GM18909 (cell line): ENCODE measurements at regions not wholly inside any gene's neighbourhood (a gene's known extent, or its start where the extent isn't known, plus 50 kb on each side); places are given as distances from the start of the nearest gene placed in this dataset.

ENCODE experiments used
- ATAC-seq: cut with Tn5 transposase; IDR thresholded peaks from one replicate; pipeline ENCODE4 v1.9.1; 2021; ENCODE audit warnings: mild to moderate bottlenecking; ENCODE audit not compliant: unreplicated experiment, poor library complexity

GRCh38 chr6:123747515-123747914, 56.1 kb upstream of the NKAIN2 start:
- ATAC-seq, result no peak

GRCh38 chr6:123745895-123746294, 57.8 kb upstream of the NKAIN2 start:
- no peak for ATAC-seq

- no peak for ATAC-seq
These were observed 58.8 kb upstream of the NKAIN2 start for GRCh38 chr6:123744840-123745239.

GRCh38 chr6:123742626-123743025, 61.0 kb upstream of the NKAIN2 start:
- ATAC-seq, result no peak

- no peak for ATAC-seq
These were observed 70.5 kb upstream of the NKAIN2 start for GRCh38 chr6:123733180-123733579.

GRCh38 chr6:123716506-123716905, 79.8 kb upstream of the TRDN start:
- ATAC-seq, result no peak

GRCh38 chr6:123715006-123715863, 78.5 kb upstream of the TRDN start:
- ATAC-seq, result peak; percentile 71

GRCh38 chr6:123712831-123713230, 76.1 kb upstream of the TRDN start:
- no peak for ATAC-seq

- ATAC-seq, result no peak
These were observed 66.2 kb upstream of the TRDN start for GRCh38 chr6:123702943-123703342.

- no peak for ATAC-seq
These were observed 51.1 kb upstream of the TRDN start for GRCh38 chr6:123687864-123688263.
